RCC 7860 (cell line): ENCODE measurements at regions not wholly inside any gene's neighbourhood (a gene's known extent, or its start where the extent isn't known, plus 50 kb on each side); places are given as distances from the start of the nearest gene placed in this dataset.

Source experiments
- DNase-seq: peaks from one replicate; pipeline ENCODE4 v3.0.0-alpha.2; 2015; ENCODE audit warnings: low spot score
- FAIRE-seq: peaks from 2 replicates; lab custom pipeline; 2012; peaks lifted over from hg19 to GRCh38; lab: Jason Lieb, UNC

GRCh38 chrX:107502316-107502715 is 52.9 kb downstream of the FRMPD3 start:
- FAIRE-seq = no peak

GRCh38 chrX:107504006-107504405 is 54.6 kb downstream of the FRMPD3 start:
- FAIRE-seq = no peak

More at GRCh38 chrX:107502316-107502715, 52.9 kb downstream of the FRMPD3 start:
- DNase-seq = no peak

GRCh38 chrX:107505223-107505622 is 55.8 kb downstream of the FRMPD3 start:
- FAIRE-seq = no peak

More at GRCh38 chrX:107504006-107504405, 54.6 kb downstream of the FRMPD3 start:
- no peak for DNase-seq

DNA sequence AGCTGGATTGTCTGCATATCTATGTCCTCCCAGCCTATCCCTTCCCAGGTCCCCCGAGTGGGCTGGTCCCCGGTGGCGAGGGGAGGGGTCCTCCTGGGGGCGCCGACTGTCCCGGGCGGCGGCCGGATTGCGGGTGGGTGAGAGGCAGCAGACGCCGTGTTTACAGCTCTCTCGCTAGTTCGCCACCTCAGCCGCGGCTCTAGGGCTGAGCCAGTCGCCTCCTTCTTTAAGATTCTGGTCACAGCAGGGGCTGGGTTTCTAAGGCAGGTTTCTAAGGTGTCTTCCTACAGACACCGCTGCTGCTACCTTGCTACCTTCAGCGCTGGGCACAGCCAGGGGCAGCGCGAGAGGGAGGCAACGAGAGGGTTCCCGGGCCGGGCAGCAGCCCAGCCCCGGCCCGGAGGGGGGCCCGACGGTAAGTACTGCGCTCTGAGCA is 57.2 kb downstream of the FRMPD3 start:
- FAIRE-seq = no peak
- DNase-seq = no peak

More at GRCh38 chrX:107505223-107505622, 55.8 kb downstream of the FRMPD3 start:
- peak; percentile 24 for DNase-seq

DNA sequence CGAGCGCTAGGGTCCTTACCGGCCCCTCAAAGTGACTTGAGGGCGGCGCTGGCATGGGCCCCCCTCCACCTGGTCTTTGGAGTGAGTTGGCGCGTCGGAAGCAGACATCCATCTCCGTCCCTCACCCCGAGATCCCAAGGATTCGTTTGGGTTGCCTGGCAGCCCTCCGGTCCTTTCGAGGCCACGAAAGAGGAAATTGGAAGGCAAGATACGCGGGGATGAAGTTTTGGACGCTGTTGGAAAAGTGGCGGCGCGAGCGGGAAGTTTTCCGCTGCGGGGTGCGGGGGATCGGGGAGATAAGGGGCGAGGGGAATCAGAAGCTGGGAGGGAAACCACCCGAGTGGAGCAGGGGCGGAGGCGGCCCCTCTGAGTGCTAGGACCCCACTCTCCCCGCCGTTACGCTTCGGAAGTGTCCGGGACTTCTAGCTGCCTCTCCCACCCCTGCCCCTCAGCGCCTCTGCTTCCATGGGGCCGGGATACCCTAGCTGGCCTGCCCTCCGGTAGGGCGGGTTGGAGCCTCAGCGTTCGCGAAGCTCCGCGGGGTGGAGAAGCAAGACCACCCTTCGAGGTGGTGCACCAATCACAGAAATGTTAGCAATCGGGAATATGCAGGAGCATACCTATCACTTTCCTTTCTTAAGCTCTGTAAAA is 57.8 kb downstream of the FRMPD3 start:
- FAIRE-seq = no peak
- no peak for DNase-seq

- no peak for DNase-seq
- no peak for FAIRE-seq
These were observed 58.3 kb downstream of the FRMPD3 start for GRCh38 chrX:107507744-107508117.

- no peak for DNase-seq
- no peak for FAIRE-seq
These were observed 59.5 kb downstream of the FRMPD3 start for GRCh38 chrX:107508925-107509324.

DNA sequence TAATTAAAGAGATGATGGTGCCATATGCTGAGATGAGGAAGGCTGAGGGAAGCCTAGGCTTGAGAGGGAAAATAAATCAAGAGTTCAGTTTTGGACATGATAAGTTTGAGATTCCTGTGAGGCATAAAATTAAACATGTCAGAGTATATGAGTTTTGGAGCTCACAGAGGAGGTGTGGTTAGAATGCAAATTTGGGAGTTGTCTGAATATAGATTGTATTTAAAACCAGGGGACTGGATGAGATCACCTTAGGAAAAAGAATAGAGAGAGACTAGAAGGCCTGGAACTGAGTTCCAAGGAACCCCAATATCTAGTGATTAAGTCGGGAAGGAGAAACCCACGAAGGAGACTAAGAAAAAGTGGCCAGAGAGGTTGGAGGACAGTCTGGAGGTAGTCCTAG is 65.5 kb downstream of the FRMPD3 start:
- DNase-seq (no peak), FAIRE-seq (no peak)

- no peak for FAIRE-seq
- no peak for DNase-seq
These were observed 72.6 kb downstream of the FRMPD3 start for GRCh38 chrX:107521877-107522586.

- FAIRE-seq = no peak
- DNase-seq = no peak
These were observed 73.4 kb downstream of the FRMPD3 start for GRCh38 chrX:107522901-107523300.

DNA sequence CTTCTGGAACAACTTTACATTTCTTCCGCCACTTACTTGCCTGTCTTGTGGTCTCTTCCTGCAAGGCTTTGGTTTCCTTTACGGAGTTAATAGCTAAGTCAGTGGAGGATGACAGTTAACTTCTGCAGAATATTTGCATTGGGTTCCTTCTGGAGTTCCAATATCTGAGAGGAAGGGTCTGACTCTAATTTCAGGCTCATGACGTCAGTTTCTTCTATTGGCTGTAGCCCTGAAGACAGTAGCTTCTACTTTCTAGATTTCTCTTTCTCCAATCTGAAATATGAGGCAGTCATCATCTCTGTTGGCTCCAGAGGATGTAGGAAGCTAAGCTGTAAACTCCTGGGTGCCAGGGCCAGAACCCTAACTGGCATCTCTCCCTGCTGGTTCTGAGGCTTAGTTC is 76.7 kb downstream of the FRMPD3 start:
- FAIRE-seq (no peak), DNase-seq (no peak)

DNA sequence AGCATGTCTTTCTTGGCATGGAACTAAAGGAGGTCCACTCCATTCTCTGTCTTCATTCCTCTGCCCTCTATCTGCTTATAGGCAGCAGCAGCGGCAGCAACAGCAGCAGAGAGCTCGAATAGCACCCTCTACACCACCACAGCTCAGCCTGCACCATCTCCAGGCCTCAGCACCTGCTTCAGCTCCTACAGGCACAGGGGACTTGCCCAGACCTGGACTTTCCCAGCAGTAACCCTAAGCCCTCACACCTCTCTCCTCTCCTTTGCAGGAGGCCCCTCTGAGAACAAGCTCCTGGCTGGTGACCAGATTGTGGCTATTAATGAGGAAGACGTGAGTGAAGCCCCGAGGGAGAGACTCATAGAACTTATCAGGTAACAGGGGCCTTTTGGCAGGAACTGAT is 80.7 kb downstream of the FRMPD3 start:
- DNase-seq = no peak
- FAIRE-seq = no peak

DNA sequence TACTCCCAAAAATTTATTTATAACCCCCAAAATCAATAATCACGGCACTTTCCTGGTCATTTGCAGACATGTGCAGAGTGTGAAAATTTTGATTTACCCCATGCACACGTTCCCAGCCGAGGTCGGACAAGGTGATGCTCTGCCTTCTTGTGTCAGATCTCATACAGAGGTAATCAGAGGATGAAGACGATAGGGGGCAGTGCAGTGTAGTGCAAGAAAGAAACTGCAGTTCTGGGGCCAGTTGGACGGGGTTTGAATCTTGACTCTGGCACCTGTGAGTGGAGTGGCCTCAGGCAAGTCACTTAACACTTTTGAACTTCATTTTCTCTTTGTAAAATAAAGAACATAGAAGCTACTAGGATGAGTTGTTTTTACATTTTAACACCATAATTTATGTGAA is 88.4 kb downstream of the FRMPD3 start:
- FAIRE-seq = peak; percentile 50
- DNase-seq = peak; percentile 35

GRCh38 chrX:107541244-107541643 is 87.1 kb upstream of the PRPS1 start:
- no peak for FAIRE-seq
- no peak for DNase-seq

- FAIRE-seq = no peak
- DNase-seq = no peak
These were observed 86.3 kb upstream of the PRPS1 start for GRCh38 chrX:107542040-107542439.

DNA sequence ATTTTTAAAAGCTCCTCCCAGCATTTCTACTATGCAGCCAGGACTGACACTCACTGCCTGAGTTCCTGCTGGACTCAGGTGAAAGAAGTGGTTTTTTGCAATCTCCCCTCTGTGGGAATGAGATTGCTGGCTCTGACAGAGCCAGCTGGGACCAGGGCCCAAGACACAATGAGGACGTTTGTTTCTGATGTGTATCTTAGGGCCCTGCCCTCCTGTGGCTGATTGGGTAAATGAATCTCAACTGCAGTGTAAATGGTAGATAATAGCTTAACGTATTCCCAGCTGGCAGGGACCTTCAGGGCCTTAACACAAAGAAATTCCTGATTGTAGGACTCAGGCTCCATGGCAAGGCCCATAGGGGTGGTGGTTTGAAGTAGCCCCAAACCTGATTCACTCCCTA is 85.8 kb upstream of the PRPS1 start:
- DNase-seq (no peak), FAIRE-seq (no peak)

DNA sequence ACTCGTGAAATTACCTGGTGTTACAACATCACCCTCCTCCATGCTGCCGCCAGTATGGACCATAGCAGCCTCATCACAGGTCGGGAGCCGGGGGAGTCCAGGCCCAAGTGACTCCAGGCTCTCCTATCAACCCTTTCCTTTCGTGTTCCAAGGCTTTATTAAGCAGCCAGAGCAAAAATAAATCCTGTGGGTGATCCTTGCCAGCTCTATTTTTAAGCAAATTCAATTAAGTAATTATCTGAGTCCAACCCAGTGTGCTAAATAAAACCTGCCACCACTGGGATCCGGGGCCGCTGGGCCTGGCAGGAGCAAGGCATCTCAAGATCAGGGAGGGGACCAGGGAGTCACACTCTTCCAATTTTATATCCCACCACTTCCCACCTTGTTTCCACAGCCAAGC is 80.7 kb upstream of the PRPS1 start:
- DNase-seq = no peak
- no peak for FAIRE-seq

- no peak for DNase-seq
- no peak for FAIRE-seq
These were observed 79.5 kb upstream of the PRPS1 start for GRCh38 chrX:107548775-107549174.

DNA sequence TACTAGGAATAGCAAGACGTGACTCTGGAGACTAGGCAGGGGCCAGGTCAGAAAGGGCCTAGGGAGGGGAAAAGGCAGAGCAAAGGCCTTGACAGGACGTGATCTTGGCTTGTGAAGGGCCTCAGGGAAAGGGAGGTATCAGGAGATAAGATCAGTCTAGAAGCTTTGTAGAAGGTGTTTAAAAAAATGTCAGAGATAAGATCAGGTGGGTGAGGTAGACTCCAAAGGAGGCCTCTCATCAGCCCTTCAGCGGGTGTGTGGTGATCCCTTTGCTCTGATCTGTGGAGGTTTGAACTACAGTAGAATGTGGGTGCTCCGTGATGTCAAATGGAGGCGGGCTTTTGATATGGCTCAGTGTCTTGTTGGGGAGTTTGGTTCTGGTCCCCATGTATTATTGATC is 78.8 kb upstream of the PRPS1 start:
- DNase-seq (no peak), FAIRE-seq (no peak)

- DNase-seq (no peak), FAIRE-seq (no peak)
These were observed 76.8 kb upstream of the PRPS1 start for GRCh38 chrX:107551546-107551945.

DNA sequence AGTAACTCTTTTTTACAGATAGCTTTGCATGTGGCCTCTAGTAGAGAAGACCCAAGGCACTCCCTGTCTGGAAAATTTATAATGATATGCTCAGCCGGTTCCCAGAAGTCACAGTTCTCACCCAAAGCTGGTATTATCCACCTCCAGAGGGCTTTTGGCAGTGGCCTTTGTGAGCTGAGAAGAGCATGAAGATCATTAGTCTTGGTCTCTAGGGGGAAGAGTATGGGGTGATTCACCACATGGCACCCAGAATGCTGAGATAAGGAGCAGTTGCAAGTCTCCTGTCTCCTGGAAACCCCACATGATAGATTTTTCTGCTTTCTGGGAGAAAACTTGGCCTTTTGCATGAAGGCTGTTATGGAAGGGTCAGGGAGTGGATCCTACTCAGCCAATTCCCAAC is 75.4 kb upstream of the PRPS1 start:
- FAIRE-seq (no peak), DNase-seq (no peak)

- DNase-seq (no peak), FAIRE-seq (no peak)
These were observed 71.3 kb upstream of the PRPS1 start for GRCh38 chrX:107556967-107557366.

GRCh38 chrX:107559506-107559905 is 68.8 kb upstream of the PRPS1 start:
- FAIRE-seq = peak; percentile 77
- DNase-seq = peak; percentile 74
